ENCODE measurements at regions not wholly inside any gene's neighbourhood (a gene's known extent, or its start where the extent isn't known, plus 50 kb on each side); places are given as distances from the start of the nearest gene placed in this dataset.
A peak's percentile ranks its signal among the peaks of the same experiment; 100 is the strongest.
"Not testable (repeated sequence)": the region's sequence is repeated elsewhere in the genome, so short reads cannot be mapped to it uniquely, and the experiment has no call there.

DNA sequence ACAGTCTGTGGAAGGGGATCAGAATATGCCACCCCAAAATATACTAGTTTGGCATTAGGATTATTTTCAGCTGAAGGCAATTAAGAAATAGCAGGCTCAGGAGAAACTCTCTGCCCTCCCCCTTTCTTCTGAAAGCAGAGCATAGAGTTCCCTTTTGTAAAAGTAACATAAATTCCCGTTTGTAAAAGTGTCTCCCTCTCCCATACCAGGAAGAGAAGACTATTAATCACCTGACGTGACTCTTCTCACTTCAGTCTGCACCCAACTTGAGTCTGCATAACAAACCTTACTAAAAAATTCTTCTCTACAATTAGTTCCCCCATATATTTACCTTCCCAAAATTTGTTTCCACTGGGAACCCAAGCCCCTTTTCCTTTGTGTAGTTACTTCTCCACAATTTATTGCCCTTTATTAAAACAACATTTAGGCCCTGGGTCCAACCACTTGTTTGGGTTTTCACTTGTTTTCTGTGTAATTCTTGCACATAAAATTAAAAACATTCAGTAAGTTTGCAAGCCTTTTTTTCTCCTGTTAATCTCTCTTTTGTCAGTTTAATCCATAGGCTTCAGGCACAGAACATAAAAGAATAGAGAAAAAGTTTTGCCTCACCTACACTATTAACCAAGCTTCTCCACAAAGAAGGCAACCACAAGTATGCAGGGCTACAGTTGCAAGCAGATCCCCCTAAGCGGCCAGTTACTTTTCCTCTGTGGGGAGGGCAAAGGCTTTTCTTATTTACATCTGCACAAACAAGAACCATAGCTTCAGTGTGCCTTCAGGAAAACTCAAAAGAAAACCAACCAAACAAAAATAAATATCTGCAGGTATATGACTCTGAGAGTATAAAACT lies 73.8 kb upstream of the EPCAM start:
- DNase-seq: no peak

- DNase-seq: no peak
Measured at GRCh38 chr2:47293976-47294375, 75.1 kb upstream of the EPCAM start.

DNA sequence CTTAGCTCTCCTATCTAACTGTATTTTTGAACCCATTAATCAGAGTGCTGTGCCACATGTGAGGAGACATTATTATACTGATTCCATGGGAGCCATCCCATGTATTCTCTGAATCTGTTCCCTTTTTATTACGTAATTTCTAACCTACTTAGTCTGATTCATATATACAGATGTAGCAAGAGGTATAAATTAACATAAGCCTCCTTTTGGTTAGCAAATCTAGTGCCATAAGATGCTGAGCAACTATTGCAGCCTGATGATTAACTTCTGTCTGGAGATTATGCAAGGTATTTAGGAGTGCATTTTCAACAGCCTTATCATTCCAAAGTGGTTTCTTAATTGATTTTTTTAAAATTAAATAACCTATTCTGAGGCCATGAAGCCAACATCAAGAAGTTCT lies 80.2 kb upstream of the EPCAM start:
- DNase-seq: no peak

- no peak for DNase-seq
Measured at GRCh38 chr2:47283659-47284058, 85.5 kb upstream of the EPCAM start.

GRCh38 chr2:47282621-47283272 lies 86.4 kb upstream of the EPCAM start:
- no peak for DNase-seq

GRCh38 chr2:47279525-47279924 lies 89.6 kb upstream of the EPCAM start:
- DNase-seq: not testable (repeated sequence)

DNA sequence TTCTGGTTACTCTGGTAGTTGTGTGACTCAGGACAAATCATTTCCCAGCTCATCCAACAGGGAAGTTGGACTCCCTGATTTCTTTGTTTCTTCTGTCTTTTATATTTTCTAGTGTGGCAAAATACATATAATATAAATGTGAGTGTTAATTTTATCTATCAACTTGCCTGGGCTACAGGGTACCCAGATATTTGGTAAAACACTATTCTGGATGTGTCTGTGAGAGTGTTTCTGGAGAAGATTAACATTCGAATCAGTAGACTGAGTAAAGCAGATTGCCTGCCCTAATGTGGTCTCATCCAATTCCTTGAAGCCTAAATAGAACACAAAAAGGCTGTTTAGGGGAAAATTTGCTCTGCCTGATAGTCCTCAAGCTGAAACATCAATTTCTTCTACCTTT lies 91.1 kb upstream of the EPCAM start:
- DNase-seq: no peak

DNA sequence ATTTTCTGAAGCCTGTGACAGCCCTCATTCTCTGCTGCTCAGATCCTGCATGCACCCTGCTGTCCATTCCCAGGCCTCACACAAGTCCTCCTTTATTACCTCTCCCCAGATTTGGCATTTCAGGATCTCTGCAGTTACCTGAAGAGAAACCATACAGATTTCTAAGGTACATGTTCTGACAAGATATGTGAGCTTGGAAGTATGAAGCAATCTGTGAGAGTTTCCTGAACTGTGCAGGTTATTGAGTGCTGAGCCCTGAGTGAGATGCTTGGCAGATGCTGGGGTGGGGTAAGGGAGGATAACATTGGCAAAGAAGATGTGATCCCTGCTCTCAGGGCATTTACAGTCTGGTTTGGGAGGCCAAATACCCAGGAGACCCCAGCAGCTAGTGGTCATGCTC lies 91.9 kb upstream of the EPCAM start:
- DNase-seq: no peak

DNA sequence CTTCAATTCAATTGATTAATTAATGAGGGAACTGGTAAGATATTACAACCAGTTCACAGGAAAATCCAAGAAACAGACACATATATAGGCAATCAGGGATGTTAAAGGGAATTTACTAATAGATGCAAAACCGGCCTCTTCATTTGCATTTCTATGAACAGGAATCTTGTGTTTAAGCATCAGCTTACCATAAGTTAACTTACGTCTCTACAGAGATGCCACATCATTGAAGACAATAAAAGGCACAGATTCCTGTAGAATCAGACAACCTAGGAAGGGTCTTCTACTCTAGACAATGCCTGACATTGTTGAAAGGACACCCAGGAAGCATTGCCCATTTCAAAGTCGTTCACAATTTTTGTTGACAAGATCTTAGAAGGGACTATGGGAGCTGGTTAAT lies 93.0 kb upstream of the EPCAM start:
- no peak for DNase-seq

DNA sequence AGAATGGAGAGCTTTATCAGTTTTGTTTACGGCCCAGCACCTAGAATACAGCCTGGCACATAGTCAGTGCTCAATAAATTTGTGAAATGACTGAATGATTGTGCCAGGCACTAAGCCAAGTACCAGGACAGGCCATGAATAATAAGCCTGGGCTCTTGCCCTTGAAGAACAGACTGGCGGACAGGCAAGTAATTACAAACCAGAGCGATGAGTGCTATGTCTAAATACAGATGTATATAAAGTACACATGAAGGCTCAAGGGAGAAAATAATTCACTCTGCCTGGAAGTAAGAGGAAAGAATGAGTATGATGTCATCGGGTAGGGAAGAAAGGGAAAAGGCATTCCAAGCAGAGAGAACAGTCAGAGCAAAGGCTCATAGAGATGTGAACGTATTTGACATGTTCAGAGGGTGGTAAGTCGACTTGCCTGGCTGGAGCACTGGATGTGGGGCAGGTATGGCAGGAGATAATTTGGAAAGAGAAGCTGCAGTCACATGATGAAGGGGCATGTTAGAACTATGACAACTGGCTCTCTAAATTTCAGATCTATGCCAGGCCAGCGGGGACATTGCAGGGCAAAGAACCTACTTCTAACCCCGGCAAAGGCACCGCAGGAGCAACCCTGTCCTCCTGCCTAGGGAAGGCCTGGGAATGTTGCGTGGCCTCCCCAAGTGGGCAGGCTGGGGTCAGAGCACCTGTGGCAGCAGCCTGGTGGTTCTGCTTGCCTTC lies 94.9 kb upstream of the EPCAM start:
- DNase-seq: no peak

GRCh38 chr2:47272905-47273758 lies 96.0 kb upstream of the EPCAM start:
- no peak for DNase-seq

- peak; percentile 70 to 87 (median 76) for DNase-seq
Measured at GRCh38 chr2:47272031-47272864, 95.9 kb upstream of the CALM2 start.

- peak; percentile 28 to 90 (median 67) for DNase-seq
Measured at GRCh38 chr2:47271054-47272000, 95.0 kb upstream of the CALM2 start.

GRCh38 chr2:47270421-47270820 lies 94.1 kb upstream of the CALM2 start:
- DNase-seq: no peak

GRCh38 chr2:47269316-47270232 lies 93.3 kb upstream of the CALM2 start:
- DNase-seq: no peak

GRCh38 chr2:47267711-47268086 lies 91.4 kb upstream of the CALM2 start:
- DNase-seq: no peak

GRCh38 chr2:47266939-47267710 lies 90.8 kb upstream of the CALM2 start:
- no peak for DNase-seq

- DNase-seq: peak; percentile 61 to 83 (median 73)
Measured at GRCh38 chr2:47265751-47266231, 89.5 kb upstream of the CALM2 start.

DNA sequence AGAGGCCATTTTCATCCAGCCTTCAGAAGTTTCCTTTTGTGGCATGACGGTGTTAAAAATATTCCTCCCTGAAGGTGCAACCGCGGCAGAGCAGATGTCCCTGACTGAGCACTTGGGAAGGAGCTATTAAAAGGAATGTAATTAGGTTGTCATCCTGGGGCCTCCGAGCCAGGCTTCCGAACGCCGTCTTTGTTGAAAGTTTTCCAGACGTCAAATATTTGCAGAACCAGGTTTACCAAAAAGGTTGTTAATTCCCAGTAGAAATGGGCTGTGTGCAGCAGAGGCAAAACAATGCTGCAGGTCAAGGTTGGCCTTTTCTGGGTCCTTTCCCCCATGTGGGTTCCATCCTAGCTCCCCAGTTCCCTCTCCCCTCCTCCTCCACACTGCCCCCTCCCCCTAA lies 88.8 kb upstream of the CALM2 start:
- peak in 1 of 3 experiments; percentile 43 for DNase-seq

Data from NCI-H1417 (cell line).